Stomach (tissue), 8 donors: ENCODE measurements at regions not wholly inside any gene's neighbourhood (a gene's known extent, or its start where the extent isn't known, plus 50 kb on each side); places are given as distances from the start of the nearest gene placed in this dataset.

Source experiments
- DNase-seq, 2 donors: peaks; one replicate each; pipeline versions ENCODE4 v3.0.0 to v3.0.0-alpha.2; 2013 to 2019
- H3K27ac ChIP-seq, 5 donors: fragments of 200-600 bp in 4 of 5; sonication (generic) in 4 of 5; one replicate each; pipeline ENCODE4 v1.5.1; 2013 to 2019; ENCODE audit warnings: mild to moderate bottlenecking in 1 of 5, moderate library complexity in 1 of 5
- H3K27me3 ChIP-seq, 3 donors: fragments of 200-600 bp; sonication (generic); one replicate each; pipeline ENCODE4 v1.5.1; 2017 to 2019; ENCODE audit warnings: mixed run types in 1 of 3
- H3K36me3 ChIP-seq, 4 donors: fragments of 200-600 bp; sonication (generic); 1 replicate in 3 of 4; 2 replicates in 1 of 4; pipeline ENCODE4 v1.5.1; 2016 to 2019
- H3K4me1 ChIP-seq, 4 donors: fragments of 200-600 bp; sonication (generic); one replicate each; pipeline ENCODE4 v1.5.1; 2016 to 2019
- H3K4me3 ChIP-seq, 4 donors: fragments of 200-600 bp; sonication (generic) in 3 of 4; one replicate each; pipeline ENCODE4 v1.5.1; 2016 to 2019; ENCODE audit warnings: mild to moderate bottlenecking in 1 of 4
- H3K9me3 ChIP-seq, 4 donors: fragments of 200-600 bp; sonication (generic); one replicate each; pipeline ENCODE4 v1.5.1; 2016 to 2019
- EP300 ChIP-seq: sonication (generic); formaldehyde crosslinking; IDR thresholded peaks from one replicate; pipeline ENCODE4 v1.6.1; 2017; ENCODE audit warnings: antibody characterized with exemption
- POLR2A ChIP-seq, 4 donors: fragments of 450-650 bp; IDR thresholded peaks; one replicate each; pipeline ENCODE4 v1.6.1; 2016; ENCODE audit warnings: antibody characterized with exemption in 4 of 4, control low read depth in 2 of 4, mild to moderate bottlenecking in 1 of 4, moderate library complexity in 1 of 4
- POLR2AphosphoS5 ChIP-seq, 3 donors: sonication (generic); formaldehyde crosslinking; IDR thresholded peaks; one replicate each; pipeline ENCODE4 v1.6.1; 2016; ENCODE audit warnings: antibody characterized with exemption in 3 of 3
- WGBS, 5 donors: extraction: QIAGEN DNeasy Blood & Tissue Kit in 3 of 5; methylation state at CpG; one replicate each; pipeline versions ENCODE4 v1.1.5 to v1.1.7; 2013 to 2018; 5-methylcytosine and 5-hydroxymethylcytosine counted together
- intact Hi-C: fragments of 100-400 bp; cut with DNase I; formaldehyde crosslinking; loops from one replicate; pipeline ENCODE4 v1.15.1; 2023; ENCODE audit warnings: low total_unique reads
- TF ChIP-seq, protein P1 (sequence below), 7 experiments: fragments of 450-650 bp in 4 of 7; fragments of 200-600 bp in 3 of 7; sonication (generic) in 3 of 7; IDR thresholded peaks; one replicate each; pipeline ENCODE4 v1.5.1; 2016 to 2019; ENCODE audit warnings: antibody characterized with exemption in 7 of 7, control low read depth in 2 of 7, mild to moderate bottlenecking in 1 of 7
- donor health status: healthy with polysubstance abuse.
- donor health status: Bipolar disorder and iron deficiency.
- donor health status: healthy.

GRCh38 chr11:130718120-130718519 is 198.2 kb downstream of the SNX19 start:
- intact Hi-C loops, result no loop called here
- Histone ChIP-seq H3K4me1 (no peaks in the 10 kb centered on the region), H3K9me3 (no peaks in the 10 kb centered on the region), H3K4me3 (no peak overlapping the region), H3K27ac (no peak overlapping the region), H3K27me3 (no peaks in the 10 kb centered on the region), H3K36me3 (no peaks in the 10 kb centered on the region)
- TF ChIP-seq POLR2A (IDR thresholded peaks at IDR 0.05) (no peak), EP300 (no peak)
- TF ChIP-seq, protein P1, sequence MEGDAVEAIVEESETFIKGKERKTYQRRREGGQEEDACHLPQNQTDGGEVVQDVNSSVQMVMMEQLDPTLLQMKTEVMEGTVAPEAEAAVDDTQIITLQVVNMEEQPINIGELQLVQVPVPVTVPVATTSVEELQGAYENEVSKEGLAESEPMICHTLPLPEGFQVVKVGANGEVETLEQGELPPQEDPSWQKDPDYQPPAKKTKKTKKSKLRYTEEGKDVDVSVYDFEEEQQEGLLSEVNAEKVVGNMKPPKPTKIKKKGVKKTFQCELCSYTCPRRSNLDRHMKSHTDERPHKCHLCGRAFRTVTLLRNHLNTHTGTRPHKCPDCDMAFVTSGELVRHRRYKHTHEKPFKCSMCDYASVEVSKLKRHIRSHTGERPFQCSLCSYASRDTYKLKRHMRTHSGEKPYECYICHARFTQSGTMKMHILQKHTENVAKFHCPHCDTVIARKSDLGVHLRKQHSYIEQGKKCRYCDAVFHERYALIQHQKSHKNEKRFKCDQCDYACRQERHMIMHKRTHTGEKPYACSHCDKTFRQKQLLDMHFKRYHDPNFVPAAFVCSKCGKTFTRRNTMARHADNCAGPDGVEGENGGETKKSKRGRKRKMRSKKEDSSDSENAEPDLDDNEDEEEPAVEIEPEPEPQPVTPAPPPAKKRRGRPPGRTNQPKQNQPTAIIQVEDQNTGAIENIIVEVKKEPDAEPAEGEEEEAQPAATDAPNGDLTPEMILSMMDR (IDR thresholded peaks at IDR 0.05), result no peak
- DNase-seq, result no peak
- WGBS, 5 donors, result 80 to 93% (median 87%) methylated on average over 6 of the region's 6 CpGs

- DNase-seq, result peak in 1 of 2 donors; percentile 47
- H3K9me3 ChIP-seq, result no peaks in the 10 kb centered on the region
- intact Hi-C loops, result no loop called here
- no peaks in the 10 kb centered on the region for H3K27me3 ChIP-seq
- no peaks in the 10 kb centered on the region for H3K4me1 ChIP-seq
- no peak overlapping the region for H3K4me3 ChIP-seq
- no peak overlapping the region for H3K27ac ChIP-seq
- 63 to 71% (median 64%) methylated on average over 14 of the region's 14 CpGs for WGBS, 5 donors
- no peak for TF ChIP-seq EP300
- TF ChIP-seq, protein P1 (IDR thresholded peaks at IDR 0.05), result no peak
- no peaks in the 10 kb centered on the region for H3K36me3 ChIP-seq
Observed at GRCh38 chr11:130719220-130719915, 196.9 kb downstream of the SNX19 start.

DNA sequence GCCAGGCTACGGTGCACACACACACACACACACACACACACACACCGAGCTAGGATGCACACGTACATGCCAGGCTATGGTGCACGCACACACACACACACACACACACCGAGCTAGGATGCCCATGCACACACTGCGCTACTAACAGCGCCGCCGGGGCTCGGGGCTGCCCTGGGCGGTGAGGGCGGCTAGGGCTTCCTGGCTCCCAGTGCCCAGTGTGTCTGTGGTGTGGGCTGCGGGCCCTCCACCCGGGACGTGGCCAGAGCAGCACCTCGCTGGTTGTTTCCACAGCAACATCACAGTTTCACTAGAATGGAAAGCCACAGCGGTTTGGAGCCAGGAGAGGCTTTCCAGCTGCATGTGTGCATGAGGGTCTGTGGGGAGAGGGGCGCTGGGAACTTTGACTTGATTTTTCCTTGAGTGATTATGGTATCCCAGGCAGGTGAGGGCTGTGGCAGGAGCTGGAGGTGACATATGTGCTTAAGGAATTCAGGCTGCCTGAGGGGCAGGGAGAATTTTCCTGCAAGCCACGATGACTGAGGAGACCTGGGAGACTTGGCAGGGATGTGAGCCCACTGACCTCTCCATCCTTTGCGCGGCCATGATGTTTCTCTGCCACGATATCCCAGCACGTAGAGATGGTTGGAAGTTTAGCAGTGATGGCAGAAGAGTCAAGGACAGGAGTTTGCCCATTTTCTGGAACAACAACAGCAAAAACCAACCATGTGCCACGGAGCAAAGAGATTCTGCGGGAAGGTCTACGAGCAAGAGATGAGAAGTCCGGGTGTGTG is 195.9 kb downstream of the SNX19 start:
- no peaks in the 10 kb centered on the region for H3K9me3 ChIP-seq
- intact Hi-C loops, result no loop called here
- no peak overlapping the region for H3K4me3 ChIP-seq
- H3K27me3 ChIP-seq, result no peaks in the 10 kb centered on the region
- no peak overlapping the region for H3K27ac ChIP-seq
- TF ChIP-seq POLR2AphosphoS5 (IDR thresholded peaks at IDR 0.05), result no peak
- TF ChIP-seq POLR2A (IDR thresholded peaks at IDR 0.05), result no peak
- no peak for TF ChIP-seq EP300
- TF ChIP-seq, protein P1 (IDR thresholded peaks at IDR 0.05), result no peak
- 85 to 90% (median 89%) methylated on average over 13 to 27 of the region's 27 CpGs for WGBS, 5 donors
- DNase-seq, result no peak
- H3K4me1 ChIP-seq, result peaks cover 2 to 6% (median 4%) of the 10 kb centered on the region in 4 donors
- H3K36me3 ChIP-seq, result no peaks in the 10 kb centered on the region

DNA sequence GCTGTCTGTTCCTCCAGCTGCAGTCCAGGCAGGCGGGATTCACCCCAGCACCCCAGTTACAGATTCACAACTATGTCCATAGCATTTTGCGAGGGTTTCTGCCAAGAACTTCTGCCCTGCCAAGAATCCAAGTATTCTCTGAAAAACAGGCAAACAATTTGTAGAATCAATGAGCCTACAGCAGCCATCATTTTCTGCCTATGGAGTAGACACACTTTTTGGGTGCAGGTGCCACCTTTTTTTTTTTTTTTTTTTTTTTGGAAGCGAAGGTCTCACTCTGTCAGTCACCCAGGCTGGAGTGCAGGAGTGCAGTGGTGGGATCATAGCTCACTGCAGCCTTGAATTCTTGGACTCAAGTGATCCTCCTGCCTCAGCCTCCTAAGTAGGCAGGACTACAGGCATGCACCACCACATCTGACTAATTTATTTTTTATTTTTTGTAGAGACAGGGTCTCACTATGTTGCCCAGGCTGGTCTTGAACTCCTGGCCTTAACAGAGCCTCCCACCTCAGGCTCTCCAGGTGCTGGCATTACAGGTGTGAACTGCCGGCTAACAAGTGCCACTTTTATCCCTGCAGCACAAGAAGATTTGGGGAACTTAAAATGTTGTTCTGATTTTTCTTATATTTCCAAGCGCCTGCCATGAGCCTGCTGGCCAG is 195.1 kb downstream of the SNX19 start:
- TF ChIP-seq EP300 (no peak), POLR2A (IDR thresholded peaks at IDR 0.05) (no peak), POLR2AphosphoS5 (IDR thresholded peaks at IDR 0.05) (no peak)
- TF ChIP-seq, protein P1 (IDR thresholded peaks at IDR 0.05), result no peak
- 60 to 90% (median 84%) methylated on average over 4 to 5 of the region's 5 CpGs for WGBS, 5 donors
- H3K4me3 ChIP-seq, result no peak overlapping the region
- no peak overlapping the region for H3K27ac ChIP-seq
- intact Hi-C loops, result no loop called here
- no peak for DNase-seq
- no peaks in the 10 kb centered on the region for H3K36me3 ChIP-seq
- H3K4me1 ChIP-seq, result peaks cover 8 to 13% (median 11%) of the 10 kb centered on the region in 4 donors
- no peaks in the 10 kb centered on the region for H3K27me3 ChIP-seq
- no peaks in the 10 kb centered on the region for H3K9me3 ChIP-seq
